Activated CD4-positive, CD25-positive, alpha-beta regulatory T cell treated with anti-CD3 and anti-CD28 coated beads, Interleukin-2, amount 50 U/mL, for 16 hours (primary cell): ENCODE measurements at regions not wholly inside any gene's neighbourhood (a gene's known extent, or its start where the extent isn't known, plus 50 kb on each side); places are given as distances from the start of the nearest gene placed in this dataset.

ENCODE experiments used
- DNase-seq: peaks from one replicate; pipeline ENCODE4 v3.0.0-alpha.2; 2020; ENCODE audit warnings: low read depth, low spot score

DNA sequence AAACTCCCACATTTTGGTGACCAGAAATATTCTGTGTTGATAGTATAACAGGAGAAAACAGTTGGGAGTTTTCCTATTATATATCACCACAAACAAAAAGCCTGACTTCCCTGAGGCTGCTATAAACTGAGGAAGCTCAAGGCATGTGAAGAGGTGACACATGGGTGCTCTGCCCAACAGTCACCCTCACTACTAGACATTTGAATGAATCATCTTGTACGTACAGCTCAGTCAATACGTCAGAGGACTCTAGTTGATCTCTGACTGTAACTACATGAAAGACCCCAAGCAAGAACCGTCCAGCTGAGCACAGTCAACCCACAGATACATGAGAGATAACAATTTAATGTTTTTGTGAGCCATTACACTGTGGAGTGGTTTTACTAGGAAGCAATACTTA is 338.3 kb upstream of the ATP11B start:
- DNase-seq, result no peak

DNA sequence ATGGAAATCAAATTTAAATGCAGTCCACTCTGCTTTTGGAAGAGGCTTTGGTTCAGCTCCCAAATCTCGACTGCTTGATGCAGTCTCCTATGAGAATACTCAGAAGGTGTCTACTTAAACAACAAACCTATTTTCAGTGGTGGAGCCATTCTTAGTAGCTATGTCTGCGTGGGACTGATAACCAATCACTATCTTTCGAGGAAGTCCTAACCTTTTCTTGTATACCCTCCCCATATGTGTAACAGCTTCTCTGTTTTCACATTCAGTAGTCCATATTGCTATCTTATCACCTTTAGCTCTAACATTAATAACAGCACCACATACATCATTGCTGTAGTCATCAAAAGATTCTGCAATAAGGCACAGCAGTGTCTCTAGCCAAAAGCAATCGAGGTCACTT is 333.0 kb upstream of the ATP11B start:
- no peak for DNase-seq

DNA sequence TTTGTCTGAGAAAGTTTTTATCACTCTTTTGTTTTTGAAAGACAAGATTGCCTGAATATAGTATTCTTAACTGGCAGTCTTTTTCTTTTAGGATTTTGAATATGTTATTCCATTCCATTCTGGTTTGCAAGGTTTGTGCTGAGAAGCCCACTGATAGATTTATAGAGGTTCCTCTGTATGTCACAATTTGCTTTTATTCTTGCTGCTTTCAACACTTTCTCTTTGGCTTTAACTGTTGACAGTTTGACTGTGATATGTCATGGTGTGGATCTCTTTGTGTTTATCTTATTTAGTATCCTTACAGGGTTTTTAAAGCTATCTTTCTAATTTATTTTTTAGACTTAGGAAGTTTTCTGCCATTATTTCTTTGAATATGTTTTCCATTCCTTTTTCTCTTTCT is 331.2 kb upstream of the ATP11B start:
- DNase-seq, result no peak

DNA sequence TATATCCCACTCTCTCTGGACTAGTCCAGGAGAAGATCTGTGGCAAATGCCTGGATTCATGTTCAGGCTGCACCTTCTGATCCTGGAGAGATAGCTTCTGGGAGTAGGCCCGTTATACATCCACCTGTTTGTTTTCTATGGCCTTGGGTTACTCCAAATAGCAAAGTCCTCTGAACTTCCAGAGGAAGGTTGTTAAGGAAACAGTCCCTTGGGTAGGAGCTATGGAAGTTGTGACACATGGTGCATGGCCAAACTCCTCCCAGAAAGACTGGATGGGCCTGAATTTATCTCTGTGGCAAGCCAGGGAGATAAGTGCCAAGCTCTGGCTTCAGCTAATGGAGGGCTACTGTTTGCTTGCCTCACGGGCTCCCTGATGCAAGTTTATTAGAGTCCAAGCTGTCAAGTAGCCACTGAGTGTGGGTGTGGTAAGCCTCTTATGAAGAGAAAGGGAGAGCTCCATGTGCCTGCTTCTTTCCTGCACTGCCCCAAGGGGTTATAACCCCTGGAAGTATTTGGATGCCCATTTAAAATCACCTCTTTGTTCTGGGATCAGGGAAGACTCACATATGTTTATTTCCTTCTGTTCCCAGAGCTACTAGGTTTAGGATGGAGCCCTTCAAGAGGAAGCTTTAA is 328.7 kb upstream of the ATP11B start:
- DNase-seq, result no peak

DNA sequence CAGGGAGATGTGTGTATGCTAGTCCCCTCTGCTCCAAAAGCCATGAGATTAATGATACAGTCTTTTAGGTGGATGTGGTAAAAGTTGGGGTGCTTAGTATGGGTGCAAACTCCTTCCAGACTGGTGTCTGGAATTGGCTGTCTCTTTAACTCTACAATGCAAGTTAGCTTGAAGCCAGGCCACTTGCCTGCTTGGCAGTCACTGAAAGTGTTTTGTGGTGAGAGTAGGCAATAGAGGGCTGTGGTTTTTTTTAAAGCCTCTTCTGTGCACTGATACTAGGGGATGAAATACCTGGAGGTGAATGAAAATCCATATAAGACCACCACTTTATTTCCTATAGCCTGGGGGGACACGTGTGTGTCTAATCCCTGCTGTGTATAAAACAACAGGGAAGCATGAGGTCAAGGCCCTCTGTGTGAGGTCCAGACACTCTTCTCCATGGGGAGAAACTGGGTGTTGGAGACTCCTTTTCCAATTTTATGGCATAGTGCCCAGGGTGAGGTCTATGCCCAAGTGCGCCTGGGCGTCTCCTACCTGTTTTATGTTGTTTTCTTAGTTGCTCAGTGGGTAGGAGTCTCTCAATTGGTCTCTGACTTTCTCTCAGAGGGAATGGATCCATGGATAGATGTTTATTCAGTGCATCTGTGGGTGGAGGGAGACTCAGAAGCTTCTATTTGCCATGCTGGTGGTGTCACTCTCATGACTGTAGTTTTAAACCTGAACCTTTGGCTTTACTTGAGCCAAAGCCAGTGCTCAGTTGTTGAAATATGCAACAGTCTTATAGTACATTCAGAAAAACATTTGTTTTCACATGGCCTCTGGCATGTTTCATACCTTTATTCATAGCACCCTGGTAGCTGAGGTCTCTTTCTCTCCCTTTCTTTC is 327.8 kb upstream of the ATP11B start:
- no peak for DNase-seq

DNA sequence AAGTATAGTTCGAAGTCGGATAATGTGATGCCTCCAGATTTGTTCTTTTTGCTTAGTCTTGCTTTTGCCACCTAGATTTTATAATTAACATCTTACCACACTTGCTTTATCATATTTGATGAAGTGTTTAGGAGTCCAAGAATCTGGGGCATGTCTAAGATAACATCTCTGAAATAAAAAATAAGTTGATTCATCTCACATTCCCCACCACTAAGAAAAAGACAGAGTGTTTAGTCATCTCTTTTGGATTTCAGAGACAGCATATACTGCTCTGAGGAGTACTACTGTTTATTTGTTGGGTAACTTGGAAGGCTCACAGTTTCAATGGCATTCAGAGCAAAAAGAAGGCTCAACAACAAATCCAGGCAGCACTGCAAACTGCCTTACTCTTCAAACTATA is 324.2 kb upstream of the ATP11B start:
- no peak for DNase-seq

DNA sequence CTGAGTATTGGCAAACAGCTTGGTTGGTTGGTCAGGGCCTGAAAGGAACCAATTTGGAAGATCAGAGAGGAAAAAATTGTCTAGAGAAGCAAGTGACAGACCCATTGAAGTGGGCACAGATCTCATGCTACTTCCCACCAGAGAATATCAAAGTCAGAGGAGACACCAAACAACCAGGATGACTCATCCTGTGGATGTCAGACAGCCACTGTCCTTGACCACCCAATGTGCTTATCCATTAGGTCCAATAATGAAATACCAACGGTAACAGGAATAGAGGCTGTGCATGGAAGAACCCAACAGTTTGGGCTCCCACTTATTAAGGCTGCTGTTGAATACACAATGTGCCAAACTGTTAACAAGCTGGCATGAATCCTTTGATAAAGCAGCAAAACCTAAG is 323.1 kb upstream of the ATP11B start:
- no peak for DNase-seq

DNA sequence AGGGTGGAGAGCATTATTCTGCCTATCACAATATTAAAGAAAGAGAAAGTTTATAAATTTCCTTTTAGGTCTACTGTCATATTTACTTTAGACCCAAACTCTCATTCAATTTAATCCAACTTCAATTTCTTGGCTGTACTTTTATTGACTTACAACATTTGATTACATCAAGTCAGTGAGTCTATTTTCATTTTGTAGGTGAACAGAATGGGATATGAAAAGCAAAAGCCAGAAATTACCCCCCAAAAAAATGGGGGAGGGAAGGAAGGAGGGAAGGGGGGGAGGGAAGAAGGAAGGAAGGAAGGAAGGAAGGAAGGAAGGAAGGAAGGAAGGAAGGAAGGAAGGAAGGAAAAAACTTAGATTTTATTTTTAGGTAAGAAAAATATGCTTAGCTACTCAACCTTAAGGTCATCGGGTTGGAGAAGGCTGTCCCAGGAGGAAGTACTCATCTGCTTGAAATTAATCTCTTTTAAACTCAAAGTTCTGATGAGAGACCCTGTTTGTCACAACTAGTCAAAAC is 320.1 kb upstream of the ATP11B start:
- no peak for DNase-seq

DNA sequence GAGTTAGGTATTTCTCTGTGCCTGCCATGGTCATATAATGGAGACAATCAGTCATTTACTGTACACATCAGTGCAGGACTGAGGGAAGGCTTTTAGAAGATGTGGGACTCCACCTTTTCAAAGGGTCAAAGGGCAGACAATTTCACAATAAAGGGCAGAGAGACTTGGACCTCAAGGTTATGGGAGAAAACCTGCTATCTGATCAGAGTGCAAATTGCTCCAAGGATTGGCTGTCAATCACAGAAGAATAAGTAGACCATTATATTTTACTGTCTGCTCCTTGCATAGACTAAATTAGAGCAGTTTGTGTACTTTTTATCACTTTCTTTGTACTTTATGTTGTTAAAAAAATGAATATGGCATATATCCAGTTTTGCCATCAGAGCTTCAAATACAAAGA is 314.9 kb upstream of the ATP11B start:
- DNase-seq, result no peak

DNA sequence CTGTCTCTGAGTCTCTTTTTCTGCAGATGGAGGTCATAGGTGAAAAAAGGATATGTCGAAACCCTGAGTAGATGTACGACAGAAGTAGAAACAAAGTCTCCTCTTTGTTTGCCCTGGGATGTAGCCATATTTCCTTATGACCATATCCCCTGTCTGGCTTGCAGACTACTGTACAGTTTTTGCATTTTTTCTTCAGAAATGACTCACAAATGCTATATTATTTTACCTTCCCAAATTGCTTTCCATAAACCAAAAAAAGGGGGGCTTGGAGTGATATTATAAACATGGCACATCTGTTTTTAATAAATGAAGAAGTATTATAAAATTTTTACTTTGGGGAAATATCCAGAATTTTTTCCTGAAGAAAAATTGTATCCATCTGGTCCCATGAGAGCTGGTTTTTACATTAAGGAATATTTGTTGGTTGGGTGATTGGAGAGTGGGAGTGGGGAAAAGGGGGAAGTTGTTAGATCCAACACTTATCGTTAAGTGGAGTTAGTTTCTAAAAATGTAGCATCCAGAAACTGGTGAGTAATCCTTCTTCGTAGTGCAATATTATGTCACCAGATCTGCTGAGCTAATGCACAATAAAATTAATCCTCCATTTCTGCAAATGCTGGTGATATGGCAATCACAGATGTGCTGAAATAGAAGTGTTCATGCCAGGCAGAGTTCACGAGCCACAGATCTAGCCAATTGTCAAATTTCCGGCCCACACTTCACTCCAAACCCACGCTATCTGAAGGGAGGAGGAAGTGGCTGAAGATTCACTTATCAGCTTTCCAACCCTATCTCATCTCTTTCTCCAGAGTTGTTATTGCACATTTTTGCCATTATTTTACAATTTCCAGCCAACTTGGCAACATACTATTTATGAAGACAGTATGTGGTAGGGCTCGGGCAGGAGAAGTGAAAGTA is 313.6 kb upstream of the ATP11B start:
- DNase-seq, result no peak

DNA sequence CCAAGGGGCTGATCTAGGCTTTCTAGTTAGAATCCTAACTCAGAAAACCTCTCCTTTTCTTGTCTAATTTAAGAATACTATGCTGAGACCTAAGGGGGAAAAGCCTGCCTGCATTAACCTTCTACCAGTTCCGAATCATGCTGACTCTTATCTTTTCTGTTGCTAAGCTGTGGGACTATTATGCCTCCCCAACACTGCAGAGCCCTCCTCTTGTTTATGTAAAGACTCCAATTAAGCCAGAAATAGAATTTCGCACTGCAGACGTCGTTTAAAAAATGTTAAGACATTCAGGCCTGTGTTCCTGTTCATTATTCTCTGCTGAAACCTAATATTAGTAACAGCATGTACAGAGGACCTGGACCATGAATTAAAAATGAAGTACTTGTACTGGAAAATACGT is 310.6 kb upstream of the ATP11B start:
- DNase-seq, result no peak

DNA sequence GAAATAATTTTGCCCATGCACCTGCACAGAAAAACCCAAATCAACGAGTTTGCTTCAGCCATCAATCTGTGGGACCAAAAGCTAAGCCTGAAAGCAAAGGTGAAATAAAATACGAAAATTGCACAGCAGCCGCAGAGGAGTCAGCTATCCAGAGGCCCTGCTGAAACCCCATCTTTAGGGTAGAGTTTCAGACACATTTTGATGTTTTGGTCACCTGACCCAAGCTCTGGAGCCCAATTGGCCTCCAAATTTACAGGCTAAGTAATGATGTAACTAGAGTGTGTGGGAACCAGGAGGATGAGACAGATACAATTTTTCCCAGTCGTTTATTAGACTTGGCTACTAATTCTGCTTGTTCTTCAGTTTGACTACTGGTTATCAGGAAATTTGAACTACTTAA is 308.6 kb upstream of the ATP11B start:
- DNase-seq, result no peak

DNA sequence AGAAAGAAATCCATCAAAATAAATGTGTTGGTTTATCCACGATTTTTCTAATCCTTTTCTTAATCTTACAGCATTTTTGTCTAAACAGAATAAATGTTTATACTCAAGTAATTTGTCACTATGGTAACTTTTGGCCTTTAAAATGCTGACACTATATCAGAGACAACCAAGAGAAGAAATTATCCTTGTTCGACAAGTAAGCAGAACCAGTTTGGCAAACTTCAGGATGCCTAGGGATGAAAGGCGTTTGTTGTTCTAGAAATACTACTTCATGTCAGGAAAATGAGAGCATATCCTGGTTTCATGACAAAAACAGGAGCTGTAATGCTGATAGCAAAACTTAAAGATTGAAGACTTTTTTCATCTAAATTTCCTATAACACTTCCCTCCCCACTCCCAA is 308.0 kb upstream of the ATP11B start:
- no peak for DNase-seq

DNA sequence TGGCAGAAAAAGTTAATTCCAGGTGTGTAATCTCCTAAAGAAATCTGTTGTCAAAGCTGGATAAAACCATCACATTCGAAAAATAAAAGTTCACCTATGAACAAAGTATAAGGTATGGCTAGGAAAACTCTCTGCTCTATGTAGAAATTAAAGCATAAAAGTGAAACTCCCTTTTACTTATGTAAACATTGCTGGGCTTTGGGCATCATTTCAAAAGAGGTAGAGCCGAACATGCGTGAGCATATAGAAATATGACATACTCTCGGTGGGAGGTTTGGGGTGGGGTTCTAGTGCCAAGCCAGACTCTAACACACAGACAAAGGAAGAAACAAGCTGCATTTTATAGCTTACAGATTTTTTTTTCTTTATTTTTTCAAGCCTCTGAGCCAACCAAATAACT is 306.8 kb upstream of the ATP11B start:
- no peak for DNase-seq

DNA sequence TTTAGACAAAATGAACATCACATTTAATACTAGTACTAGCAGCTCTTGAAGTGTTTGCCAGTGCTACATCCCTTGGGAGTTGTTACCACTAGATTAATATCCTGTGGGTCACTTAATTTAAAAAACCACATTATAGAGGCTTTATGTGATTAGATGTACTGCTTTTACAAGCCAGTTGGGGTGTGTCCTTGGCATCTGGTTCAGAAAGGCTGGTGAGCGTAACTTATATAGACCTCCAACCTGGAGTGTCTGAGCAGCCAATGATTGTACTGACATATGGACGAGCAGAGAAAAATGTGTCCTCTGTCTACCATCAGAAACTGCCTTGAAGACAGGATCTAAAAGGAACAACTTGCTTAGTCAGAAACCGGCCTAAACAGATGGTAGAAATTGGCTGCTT is 306.2 kb upstream of the ATP11B start:
- DNase-seq, result no peak

DNA sequence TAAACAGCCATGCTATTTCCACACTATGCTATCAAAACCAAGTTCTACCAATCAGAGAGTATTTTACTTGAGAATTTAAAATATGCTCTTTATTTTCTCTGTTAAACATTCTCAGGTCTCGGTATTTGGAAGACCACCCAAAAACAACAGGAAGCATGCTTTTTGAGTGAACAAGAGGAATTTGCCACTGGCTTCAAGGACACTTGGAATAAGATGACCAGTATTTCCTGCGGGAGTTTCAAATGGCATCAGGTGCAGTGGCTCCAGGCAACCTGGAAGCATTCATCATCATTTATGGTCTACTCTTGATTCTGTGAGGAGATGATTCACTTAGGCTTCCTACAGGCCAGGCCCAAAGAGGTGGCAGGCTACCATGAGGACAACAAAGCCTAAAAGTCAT is 305.7 kb upstream of the ATP11B start:
- DNase-seq, result no peak

DNA sequence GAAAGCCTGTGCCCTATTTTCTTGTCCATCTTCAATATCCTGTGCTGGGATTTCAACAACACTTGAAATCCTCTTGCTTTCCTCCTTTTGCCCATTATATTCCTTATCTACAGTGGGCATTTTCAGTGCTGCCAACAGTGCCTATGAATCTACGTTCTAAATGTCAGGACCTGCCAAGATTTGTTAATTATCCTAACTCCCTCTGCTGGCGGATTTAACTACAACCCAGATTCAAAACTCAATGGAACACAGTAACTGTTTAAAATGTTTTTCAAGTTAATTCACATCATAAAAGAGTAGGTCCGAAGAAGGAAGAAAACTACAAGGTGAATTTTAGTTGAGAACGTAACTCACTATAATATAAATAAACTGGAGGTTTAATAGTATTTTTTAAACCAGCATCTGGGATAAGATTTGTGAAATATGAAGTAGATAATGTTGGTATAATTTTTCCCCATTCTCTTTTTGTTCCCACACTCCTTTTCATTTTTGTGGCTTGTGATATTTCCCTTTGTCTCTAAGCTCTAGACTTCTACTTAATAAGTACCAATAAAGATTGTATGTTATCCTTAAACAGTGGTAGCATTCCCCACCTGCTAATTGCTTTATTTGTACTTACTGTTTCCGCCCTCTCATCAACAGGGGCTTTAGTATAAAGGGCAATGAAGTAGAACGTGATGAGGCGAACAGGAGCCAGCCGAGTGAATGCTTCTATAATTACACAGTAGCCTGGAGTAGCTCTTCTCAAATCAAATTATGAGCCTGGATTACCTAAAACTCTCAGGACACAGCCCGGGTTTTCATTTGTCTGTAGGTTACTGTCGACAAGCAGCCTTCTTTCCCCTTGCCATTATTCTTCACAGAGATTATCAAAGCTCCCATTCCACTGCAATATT is 302.5 kb upstream of the ATP11B start:
- no peak for DNase-seq

DNA sequence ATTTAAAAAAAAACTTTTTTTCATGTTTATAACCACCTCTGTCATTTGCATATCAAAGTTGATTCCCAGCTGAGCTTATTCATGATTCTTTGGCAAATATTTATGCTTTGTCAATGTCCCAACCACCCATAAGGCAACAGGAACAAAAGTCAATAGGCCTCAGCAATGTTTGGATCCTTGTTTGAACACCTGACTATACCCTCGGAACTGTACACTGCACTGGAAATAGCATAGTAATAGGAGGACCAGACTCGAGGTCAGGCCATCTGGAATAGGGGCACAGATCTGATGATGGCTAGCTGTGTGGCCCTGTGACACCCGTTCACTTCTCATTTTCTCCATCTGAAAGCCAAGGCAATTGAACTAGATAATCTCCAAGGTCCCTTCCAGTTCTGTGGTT is 301.7 kb upstream of the ATP11B start:
- no peak for DNase-seq

DNA sequence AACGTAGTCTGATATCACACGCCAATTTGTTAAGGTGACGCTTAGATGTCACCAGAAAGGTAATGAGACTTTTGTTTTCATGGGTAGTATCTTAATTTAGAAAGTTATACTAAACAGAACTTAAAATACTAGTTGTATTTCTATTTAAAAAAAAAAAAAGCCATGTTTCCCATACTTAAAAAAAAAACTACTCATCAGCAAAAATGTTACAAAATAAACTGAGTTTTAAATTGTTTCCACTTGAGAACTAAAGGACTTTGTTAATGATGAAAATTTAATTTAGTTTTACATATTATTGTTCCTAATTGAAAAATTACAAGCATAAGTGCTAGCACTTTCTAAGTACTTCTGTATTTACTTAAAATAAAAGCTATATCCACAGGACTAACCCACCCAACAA is 300.8 kb upstream of the ATP11B start:
- no peak for DNase-seq

DNA sequence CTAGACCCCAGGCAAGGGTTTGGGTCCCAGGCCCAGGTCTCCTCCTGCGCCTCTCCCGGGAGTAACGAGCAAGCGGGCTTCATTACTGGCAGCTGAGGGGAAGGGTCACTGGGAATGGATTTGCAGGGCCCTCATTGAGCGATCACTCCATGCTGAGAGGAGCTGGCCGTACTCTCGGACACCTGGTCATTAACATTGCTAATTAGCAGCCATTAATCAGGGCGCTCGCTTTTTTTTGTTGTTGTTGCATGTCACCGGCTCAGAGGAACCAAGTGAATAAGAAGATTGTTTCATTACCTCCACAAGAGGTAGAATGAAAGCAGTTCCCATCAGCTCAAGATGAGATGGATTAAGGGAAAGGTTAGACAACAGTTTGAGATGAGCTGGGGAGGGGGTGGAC is 293.0 kb upstream of the ATP11B start:
- no peak for DNase-seq

DNA sequence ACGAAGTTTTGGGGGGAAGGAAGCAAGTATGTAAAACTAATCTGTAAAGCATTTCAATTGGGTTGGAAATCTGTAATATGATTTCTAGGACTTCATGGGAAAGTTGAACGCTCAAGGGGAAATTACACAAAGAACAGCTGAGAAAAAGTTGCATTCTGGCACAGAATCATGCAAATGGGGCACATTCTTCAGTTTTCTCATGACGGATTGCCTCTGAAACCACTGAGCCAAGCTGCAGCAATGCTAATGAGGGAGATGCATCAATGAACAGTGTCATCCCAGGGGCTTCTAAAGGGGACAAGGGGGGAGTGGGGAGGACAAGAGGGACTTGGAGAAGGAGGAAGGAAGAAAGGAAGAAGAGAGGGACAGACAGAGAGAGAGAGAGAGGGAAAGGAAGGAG is 291.4 kb upstream of the ATP11B start:
- DNase-seq, result no peak
